Hepatocyte (in vitro differentiated cells): ENCODE measurements at regions not wholly inside any gene's neighbourhood (a gene's known extent, or its start where the extent isn't known, plus 50 kb on each side); places are given as distances from the start of the nearest gene placed in this dataset.

Source experiments
- CTCF ChIP-seq: fragments of 200-600 bp; sonication (generic); IDR thresholded peaks from 2 replicates; pipeline ENCODE4 v1.5.1; 2016; ENCODE audit warnings: antibody characterized with exemption, mild to moderate bottlenecking; ENCODE audit not compliant: poor library complexity
- EZH2 ChIP-seq: fragments of 200-600 bp; sonication (generic); IDR thresholded peaks from 2 replicates; pipeline ENCODE4 v1.6.1; 2016; ENCODE audit warnings: antibody characterized with exemption, mild to moderate bottlenecking, borderline replicate concordance

- TF ChIP-seq CTCF = no peak
- no peak for TF ChIP-seq EZH2
Measured at GRCh38 chr6:133705066-133705465, 183.8 kb upstream of the TCF21 start.
